ENCODE measurements at regions not wholly inside any gene's neighbourhood (a gene's known extent, or its start where the extent isn't known, plus 50 kb on each side); places are given as distances from the start of the nearest gene placed in this dataset.

DNA sequence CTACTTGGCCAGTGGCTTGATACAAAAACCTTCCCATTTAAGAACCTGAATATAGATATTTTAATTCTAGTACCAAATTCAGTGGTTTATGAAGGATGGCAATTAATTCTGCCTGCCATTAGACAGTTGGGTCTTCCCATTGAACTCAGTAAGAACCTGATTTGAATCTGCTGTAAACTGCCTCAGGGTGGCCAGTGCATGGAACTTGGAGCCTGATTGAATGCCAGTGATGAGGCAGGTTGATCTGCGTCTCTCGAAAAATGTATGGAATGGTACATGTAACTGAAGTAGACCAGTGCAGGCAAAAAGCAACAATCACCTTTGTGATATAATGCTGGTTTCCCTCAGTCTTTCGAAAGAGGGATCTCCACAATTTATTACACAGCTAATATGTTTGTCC lies 421.4 kb downstream of the TMA16 start:
- no peak for TF ChIP-seq EZH2 (IDR thresholded peaks at IDR 0.05; ENCODE audit: insufficient read depth, poor library complexity, severe bottlenecking)
- TF ChIP-seq EZH2phosphoT487 (IDR thresholded peaks at IDR 0.05; ENCODE audit: insufficient read depth, low read depth), result no peak

All from GM23248 (cell line).